Neural progenitor cell (in vitro differentiated cells): ENCODE measurements at regions not wholly inside any gene's neighbourhood (a gene's known extent, or its start where the extent isn't known, plus 50 kb on each side); places are given as distances from the start of the nearest gene placed in this dataset.

ENCODE experiments used
- DNase-seq: peaks from one replicate; pipeline ENCODE4 v3.0.0-alpha.2; 2016; ENCODE audit warnings: low spot score
- H2AFZ ChIP-seq: fragments of 200-600 bp; sonication (generic); replicated peaks from 2 replicates; pipeline ENCODE4 v1.6.1; 2016; ENCODE audit warnings: antibody characterized with exemption
- H3F3A ChIP-seq: fragments of 200-600 bp; sonication (generic); 2 replicates; pipeline ENCODE4 v1.6.1; 2016; ENCODE audit warnings: antibody characterized with exemption, low read depth
- H3K27ac ChIP-seq: fragments of 200-600 bp; sonication (generic); 2 replicates; pipeline ENCODE4 v1.5.1; 2016; ENCODE audit warnings: mild to moderate bottlenecking
- H3K27me3 ChIP-seq: fragments of 200-600 bp; sonication (generic); 2 replicates; pipeline ENCODE4 v1.6.1; 2016; ENCODE audit warnings: mild to moderate bottlenecking, moderate library complexity
- H3K36me3 ChIP-seq: fragments of 200-600 bp; sonication (generic); 2 replicates; pipeline ENCODE4 v1.5.1; 2016
- H3K4me1 ChIP-seq: fragments of 200-600 bp; sonication (generic); 2 replicates; pipeline ENCODE4 v1.6.1; 2016; ENCODE audit warnings: mixed run types
- H3K4me2 ChIP-seq: fragments of 200-600 bp; sonication (generic); 2 replicates; pipeline ENCODE4 v1.6.1; 2016
- H3K4me3 ChIP-seq: fragments of 200-600 bp; sonication (generic); 2 replicates; pipeline ENCODE4 v1.5.1; 2016
- H3K79me2 ChIP-seq: fragments of 200-600 bp; sonication (generic); 2 replicates; pipeline ENCODE4 v1.6.1; 2016; ENCODE audit warnings: low read depth
- H3K9ac ChIP-seq: fragments of 200-600 bp; sonication (generic); 2 replicates; pipeline ENCODE4 v1.6.1; 2016
- H3K9me3 ChIP-seq: fragments of 200-600 bp; sonication (generic); 2 replicates; pipeline ENCODE4 v1.5.1; 2016; ENCODE audit warnings: low read depth
- H4K20me1 ChIP-seq: fragments of 200-600 bp; sonication (generic); 2 replicates; pipeline ENCODE4 v1.6.1; 2016; ENCODE audit warnings: low read depth
- H3K27ac Mint-ChIP-seq: 3 replicates; pipeline ENCODE4 v1.8.0; 2021; ENCODE audit warnings: mixed read lengths
- H3K27me3 Mint-ChIP-seq: 2 replicates; pipeline ENCODE4 v1.8.0; 2022; ENCODE audit warnings: low read depth, mild to moderate bottlenecking, inconsistent platforms, moderate library complexity, mixed read lengths; ENCODE audit not compliant: insufficient read depth
- H3K36me3 Mint-ChIP-seq: 3 replicates; pipeline ENCODE4 v1.8.0; 2021; ENCODE audit warnings: mixed read lengths
- H3K4me1 Mint-ChIP-seq: 3 replicates; pipeline ENCODE4 v1.8.0; 2021; ENCODE audit warnings: mixed read lengths
- H3K4me3 Mint-ChIP-seq: 3 replicates; pipeline ENCODE4 v1.8.0; 2021; ENCODE audit warnings: mild to moderate bottlenecking, moderate library complexity, mixed read lengths
- H3K9me3 Mint-ChIP-seq: 3 replicates; pipeline ENCODE4 v1.8.0; 2020; ENCODE audit warnings: mixed read lengths
- CTCF ChIP-seq: fragments of 200-600 bp; sonication (generic); IDR thresholded peaks from 2 replicates; pipeline ENCODE4 v1.5.1; 2017; ENCODE audit warnings: antibody characterized with exemption, mild to moderate bottlenecking
- EZH2 ChIP-seq: fragments of 200-600 bp; sonication (generic); IDR thresholded peaks from 2 replicates; pipeline ENCODE4 v1.6.1; 2017; ENCODE audit warnings: antibody characterized with exemption, mild to moderate bottlenecking, moderate library complexity
- EZH2phosphoT487 ChIP-seq: fragments of 200-600 bp; sonication (generic); IDR thresholded peaks from 2 replicates; pipeline ENCODE4 v1.6.1; 2017; ENCODE audit warnings: antibody characterized with exemption

- H3K4me3 Mint-ChIP-seq: no peak overlapping the region
- H3K79me2 ChIP-seq: no peaks in the 10 kb centered on the region
- H3K27me3 Mint-ChIP-seq: no peaks in the 10 kb centered on the region
- H2AFZ ChIP-seq: no peak overlapping the region
- no peak for DNase-seq
- no peak overlapping the region for H3K4me3 ChIP-seq
- no peaks in the 10 kb centered on the region for H3K4me1 ChIP-seq
- no peak overlapping the region for H3K27ac Mint-ChIP-seq
- H3K9me3 ChIP-seq: no peaks in the 10 kb centered on the region
- no peaks in the 10 kb centered on the region for H3K36me3 ChIP-seq
- H3K27me3 ChIP-seq: no peaks in the 10 kb centered on the region
- no peak overlapping the region for H3K4me2 ChIP-seq
- no peaks in the 10 kb centered on the region for H4K20me1 ChIP-seq
- H3K9ac ChIP-seq: no peak overlapping the region
- H3K4me1 Mint-ChIP-seq: no peaks in the 10 kb centered on the region
- no peaks in the 10 kb centered on the region for H3K9me3 Mint-ChIP-seq
- H3K36me3 Mint-ChIP-seq: no peaks in the 10 kb centered on the region
- H3K27ac ChIP-seq: no peak overlapping the region
- no peaks in the 10 kb centered on the region for H3F3A ChIP-seq
- TF ChIP-seq EZH2phosphoT487 (no peak), CTCF (no peak), EZH2 (no peak)
Measured at GRCh38 chr4:19831644-19832285, 419.9 kb upstream of the SLIT2 start.

GRCh38 chr4:19829101-19829500, 422.6 kb upstream of the SLIT2 start:
- Histone ChIP-seq H3K4me2 (no peak overlapping the region), H3K79me2 (no peaks in the 10 kb centered on the region), H2AFZ (no peak overlapping the region), H3K9ac (no peak overlapping the region), H3K4me1 (no peaks in the 10 kb centered on the region), H3K27me3 (no peaks in the 10 kb centered on the region), H4K20me1 (no peaks in the 10 kb centered on the region), H3K4me3 (no peak overlapping the region), H3K36me3 (no peaks in the 10 kb centered on the region), H3K9me3 (no peaks in the 10 kb centered on the region), H3F3A (no peaks in the 10 kb centered on the region), H3K27ac (no peak overlapping the region)
- H3K4me3 Mint-ChIP-seq: no peak overlapping the region
- DNase-seq: no peak
- H3K4me1 Mint-ChIP-seq: no peaks in the 10 kb centered on the region
- H3K27ac Mint-ChIP-seq: no peak overlapping the region
- no peaks in the 10 kb centered on the region for H3K9me3 Mint-ChIP-seq
- H3K36me3 Mint-ChIP-seq: no peaks in the 10 kb centered on the region
- H3K27me3 Mint-ChIP-seq: no peaks in the 10 kb centered on the region
- no peak for TF ChIP-seq EZH2
- TF ChIP-seq EZH2phosphoT487: no peak
- no peak for TF ChIP-seq CTCF

- H3K4me2 ChIP-seq: no peak overlapping the region
- H3K27me3 ChIP-seq: no peaks in the 10 kb centered on the region
- no peak overlapping the region for H3K9ac ChIP-seq
- Mint-ChIP-seq H3K36me3 (no peaks in the 10 kb centered on the region), H3K27me3 (peaks cover 3% of the 10 kb centered on the region), H3K9me3 (no peaks in the 10 kb centered on the region), H3K4me3 (no peak overlapping the region), H3K4me1 (no peaks in the 10 kb centered on the region), H3K27ac (no peak overlapping the region)
- no peaks in the 10 kb centered on the region for H3K79me2 ChIP-seq
- no peaks in the 10 kb centered on the region for H3K9me3 ChIP-seq
- TF ChIP-seq EZH2phosphoT487 (no peak), EZH2 (no peak), CTCF (no peak)
- H3F3A ChIP-seq: no peaks in the 10 kb centered on the region
- no peaks in the 10 kb centered on the region for H3K36me3 ChIP-seq
- DNase-seq: no peak
- no peaks in the 10 kb centered on the region for H3K4me1 ChIP-seq
- H4K20me1 ChIP-seq: no peaks in the 10 kb centered on the region
- H2AFZ ChIP-seq: no peak overlapping the region
- H3K27ac ChIP-seq: no peak overlapping the region
- no peak overlapping the region for H3K4me3 ChIP-seq
Measured at GRCh38 chr4:19823781-19824180, 427.9 kb upstream of the SLIT2 start.
